Loucy (cell line): ENCODE measurements at regions not wholly inside any gene's neighbourhood (a gene's known extent, or its start where the extent isn't known, plus 50 kb on each side); places are given as distances from the start of the nearest gene placed in this dataset.

Experiments
- EZH2phosphoT487 ChIP-seq: fragments of 200-600 bp; IDR thresholded peaks from 2 replicates; pipeline ENCODE4 v1.6.1; 2018; ENCODE audit warnings: antibody characterized with exemption, mild to moderate bottlenecking, moderate library complexity, borderline replicate concordance
- TF ChIP-seq, protein P1 (sequence below): fragments of 200-600 bp; sonication (generic); conservative IDR thresholded peaks from 2 replicates; pipeline ENCODE4 v1.5.1; 2014; ENCODE audit warnings: mild to moderate bottlenecking, antibody characterized with exemption, low read length

DNA sequence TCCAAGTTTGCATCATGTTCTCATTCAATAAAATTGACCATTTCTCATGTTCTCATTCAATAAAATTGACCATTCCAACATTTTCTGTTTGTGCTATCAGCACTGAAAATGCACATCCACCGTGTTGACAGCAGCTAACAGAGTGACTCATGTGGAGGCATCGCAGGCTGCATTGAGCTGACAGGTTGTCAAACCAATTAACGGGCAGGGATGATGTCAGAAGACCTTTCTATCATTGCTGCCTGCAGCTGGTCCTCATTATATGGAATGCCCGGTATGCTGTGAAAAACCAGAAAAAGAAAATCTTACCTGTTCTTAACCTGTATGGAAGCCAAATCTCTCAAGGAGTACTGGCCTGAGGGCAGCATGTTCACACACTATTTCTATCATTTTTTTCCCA lies 202.0 kb downstream of the SMIM20 start:
- no peak for TF ChIP-seq EZH2phosphoT487
- TF ChIP-seq, protein P1, sequence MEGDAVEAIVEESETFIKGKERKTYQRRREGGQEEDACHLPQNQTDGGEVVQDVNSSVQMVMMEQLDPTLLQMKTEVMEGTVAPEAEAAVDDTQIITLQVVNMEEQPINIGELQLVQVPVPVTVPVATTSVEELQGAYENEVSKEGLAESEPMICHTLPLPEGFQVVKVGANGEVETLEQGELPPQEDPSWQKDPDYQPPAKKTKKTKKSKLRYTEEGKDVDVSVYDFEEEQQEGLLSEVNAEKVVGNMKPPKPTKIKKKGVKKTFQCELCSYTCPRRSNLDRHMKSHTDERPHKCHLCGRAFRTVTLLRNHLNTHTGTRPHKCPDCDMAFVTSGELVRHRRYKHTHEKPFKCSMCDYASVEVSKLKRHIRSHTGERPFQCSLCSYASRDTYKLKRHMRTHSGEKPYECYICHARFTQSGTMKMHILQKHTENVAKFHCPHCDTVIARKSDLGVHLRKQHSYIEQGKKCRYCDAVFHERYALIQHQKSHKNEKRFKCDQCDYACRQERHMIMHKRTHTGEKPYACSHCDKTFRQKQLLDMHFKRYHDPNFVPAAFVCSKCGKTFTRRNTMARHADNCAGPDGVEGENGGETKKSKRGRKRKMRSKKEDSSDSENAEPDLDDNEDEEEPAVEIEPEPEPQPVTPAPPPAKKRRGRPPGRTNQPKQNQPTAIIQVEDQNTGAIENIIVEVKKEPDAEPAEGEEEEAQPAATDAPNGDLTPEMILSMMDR, result no peak
